SU-DHL-6 (cell line): ENCODE measurements at regions not wholly inside any gene's neighbourhood (a gene's known extent, or its start where the extent isn't known, plus 50 kb on each side); places are given as distances from the start of the nearest gene placed in this dataset.

Source experiments
- H2AFZ ChIP-seq: fragments of 200-600 bp; sonication (generic); 2 replicates; pipeline ENCODE4 v1.6.1; 2014; ENCODE audit warnings: low read depth, mild to moderate bottlenecking, moderate library complexity, mixed read lengths, antibody characterized with exemption, low read length; ENCODE audit not compliant: severe bottlenecking
- H3F3A ChIP-seq: fragments of 200-600 bp; shearing (Covaris generic); 2 replicates; pipeline ENCODE4 v1.6.0; 2016; ENCODE audit warnings: antibody characterized with exemption, mild to moderate bottlenecking; ENCODE audit not compliant: insufficient read depth
- H3K27ac ChIP-seq: fragments of 200-600 bp; sonication (generic); 2 replicates; pipeline ENCODE4 v1.5.1; 2016; ENCODE audit warnings: low read depth, mild to moderate bottlenecking, low read length, moderate library complexity, mixed read lengths
- H3K27me3 ChIP-seq: fragments of 200-600 bp; sonication (generic), shearing (Covaris generic); 2 replicates; pipeline ENCODE4 v1.6.0; 2014; ENCODE audit warnings: mild to moderate bottlenecking, low read length
- H3K36me3 ChIP-seq: fragments of 200-600 bp; sonication (generic); 2 replicates; pipeline ENCODE4 v1.6.1; 2014; ENCODE audit warnings: mild to moderate bottlenecking, low read length, mixed read lengths
- H3K4me2 ChIP-seq: fragments of 300-600, 200-600 bp; shearing (Covaris generic), sonication (generic); 2 replicates; pipeline ENCODE4 v1.6.0; 2014; ENCODE audit warnings: low read length, low read depth, mild to moderate bottlenecking; ENCODE audit not compliant: poor library complexity, severe bottlenecking
- H3K4me3 ChIP-seq: fragments of 200-600 bp; sonication (generic); 2 replicates; pipeline ENCODE4 v1.5.1; 2014; ENCODE audit warnings: antibody characterized with exemption, low read length, mild to moderate bottlenecking, mixed read lengths; ENCODE audit not compliant: insufficient read depth, poor library complexity, severe bottlenecking
- H3K79me2 ChIP-seq: fragments of 200-600 bp; sonication (generic); 2 replicates; pipeline ENCODE4 v1.6.1; 2014; ENCODE audit warnings: mild to moderate bottlenecking, low read length, moderate library complexity; ENCODE audit not compliant: insufficient read depth
- H3K9ac ChIP-seq: fragments of 200-600 bp; sonication (generic); 2 replicates; pipeline ENCODE4 v1.7.0; 2014; ENCODE audit warnings: mild to moderate bottlenecking, low read length
- H3K9me2 ChIP-seq: fragments of 200-600 bp; sonication (generic); replicated peaks from 2 replicates; pipeline ENCODE4 v1.6.1; 2014; ENCODE audit warnings: low read length; ENCODE audit not compliant: insufficient read depth
- H3K9me3 ChIP-seq: fragments of 200-600 bp; sonication (generic); 2 replicates; pipeline ENCODE4 v1.6.1; 2014; ENCODE audit warnings: low read length, mixed read lengths; ENCODE audit not compliant: insufficient read depth
- H4K20me1 ChIP-seq: fragments of 200-600 bp; sonication (generic); 2 replicates; pipeline ENCODE4 v1.6.1; 2014; ENCODE audit warnings: low read depth, mild to moderate bottlenecking, antibody characterized with exemption, low read length, moderate library complexity, mixed read lengths
- EZH2phosphoT487 ChIP-seq: fragments of 200-600 bp; sonication (generic), shearing (Covaris generic); conservative IDR thresholded peaks from 2 replicates; pipeline ENCODE4 v1.6.1; 2018; ENCODE audit warnings: mild to moderate bottlenecking, antibody characterized with exemption, low read length, moderate library complexity, mixed read lengths
- TF ChIP-seq, protein P1 (sequence below): fragments of 200-600 bp; sonication (generic); IDR thresholded peaks from one replicate; pipeline ENCODE4 v1.5.1; 2017; ENCODE audit warnings: antibody characterized with exemption, mild to moderate bottlenecking, low read length, moderate library complexity; ENCODE audit not compliant: insufficient read depth, poor library complexity, severe bottlenecking

DNA sequence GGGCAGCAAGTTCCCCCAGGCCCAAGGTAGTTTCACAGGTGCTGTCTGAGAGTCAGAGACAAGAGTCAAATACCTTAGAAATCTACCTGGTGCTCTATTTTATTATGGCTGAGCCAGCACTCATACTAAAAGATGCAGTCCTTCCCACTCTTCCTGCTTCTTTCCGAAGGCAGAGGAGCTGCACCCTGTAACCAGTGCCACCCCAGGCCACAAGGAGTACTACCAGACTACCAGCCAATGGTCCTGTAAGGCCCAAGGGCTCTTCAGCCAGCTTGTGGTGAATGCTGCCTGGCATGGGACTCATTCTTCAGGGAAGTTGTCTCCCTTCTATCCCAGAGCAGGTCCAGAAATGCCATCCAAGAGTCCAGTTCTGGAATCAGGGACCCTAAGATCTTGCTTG lies 203.8 kb upstream of the DUSP10 start:
- Histone ChIP-seq H3K4me3 (no peak overlapping the region), H3K9me2 (no peaks in the 10 kb centered on the region), H3K9ac (no peak overlapping the region), H4K20me1 (no peaks in the 10 kb centered on the region), H3K4me2 (no peak overlapping the region), H3F3A (no peaks in the 10 kb centered on the region), H3K27me3 (no peaks in the 10 kb centered on the region), H3K79me2 (no peaks in the 10 kb centered on the region), H3K9me3 (no peaks in the 10 kb centered on the region), H3K27ac (no peak overlapping the region), H3K36me3 (no peaks in the 10 kb centered on the region), H2AFZ (no peak overlapping the region)
- TF ChIP-seq EZH2phosphoT487 = no peak
- TF ChIP-seq, protein P1, sequence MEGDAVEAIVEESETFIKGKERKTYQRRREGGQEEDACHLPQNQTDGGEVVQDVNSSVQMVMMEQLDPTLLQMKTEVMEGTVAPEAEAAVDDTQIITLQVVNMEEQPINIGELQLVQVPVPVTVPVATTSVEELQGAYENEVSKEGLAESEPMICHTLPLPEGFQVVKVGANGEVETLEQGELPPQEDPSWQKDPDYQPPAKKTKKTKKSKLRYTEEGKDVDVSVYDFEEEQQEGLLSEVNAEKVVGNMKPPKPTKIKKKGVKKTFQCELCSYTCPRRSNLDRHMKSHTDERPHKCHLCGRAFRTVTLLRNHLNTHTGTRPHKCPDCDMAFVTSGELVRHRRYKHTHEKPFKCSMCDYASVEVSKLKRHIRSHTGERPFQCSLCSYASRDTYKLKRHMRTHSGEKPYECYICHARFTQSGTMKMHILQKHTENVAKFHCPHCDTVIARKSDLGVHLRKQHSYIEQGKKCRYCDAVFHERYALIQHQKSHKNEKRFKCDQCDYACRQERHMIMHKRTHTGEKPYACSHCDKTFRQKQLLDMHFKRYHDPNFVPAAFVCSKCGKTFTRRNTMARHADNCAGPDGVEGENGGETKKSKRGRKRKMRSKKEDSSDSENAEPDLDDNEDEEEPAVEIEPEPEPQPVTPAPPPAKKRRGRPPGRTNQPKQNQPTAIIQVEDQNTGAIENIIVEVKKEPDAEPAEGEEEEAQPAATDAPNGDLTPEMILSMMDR = no peak

DNA sequence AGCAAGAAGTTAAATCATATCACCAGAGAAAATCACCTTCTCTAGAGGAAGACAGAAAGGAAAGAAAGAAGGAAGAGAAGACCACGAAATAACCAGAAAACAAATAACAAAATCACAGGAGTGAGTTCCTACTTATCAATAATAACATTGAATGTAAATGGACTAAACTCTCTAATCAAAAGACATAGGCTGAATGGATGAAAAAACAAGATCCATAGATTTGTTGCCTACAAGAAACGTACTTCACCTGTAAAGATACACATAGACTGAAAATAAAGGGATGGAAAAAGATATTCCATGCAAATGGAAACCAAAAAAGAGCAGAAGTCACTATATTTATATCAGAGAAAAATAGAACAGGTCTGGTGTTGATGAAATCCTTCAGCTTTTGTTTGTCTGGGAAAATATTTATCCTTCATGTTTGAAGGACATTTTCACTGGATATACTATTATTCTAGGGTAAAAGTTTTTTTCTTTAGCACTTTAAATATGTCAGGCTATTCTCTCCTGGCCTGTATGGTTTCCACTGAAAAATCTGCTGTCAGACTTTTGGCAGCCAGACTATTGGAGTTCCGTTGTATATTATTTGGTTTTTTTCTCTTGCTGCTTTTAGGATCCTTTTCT lies 202.5 kb upstream of the DUSP10 start:
- TF ChIP-seq EZH2phosphoT487 = no peak
- TF ChIP-seq, protein P1 = no peak
- Histone ChIP-seq H3K4me2 (no peak overlapping the region), H3K9me2 (no peaks in the 10 kb centered on the region), H3K79me2 (no peaks in the 10 kb centered on the region), H4K20me1 (no peaks in the 10 kb centered on the region), H3K27me3 (no peaks in the 10 kb centered on the region), H3K27ac (no peak overlapping the region), H3K36me3 (no peaks in the 10 kb centered on the region), H3K9ac (no peak overlapping the region), H3F3A (no peaks in the 10 kb centered on the region; the same call in 1 of the 2 replicates), H3K9me3 (no peaks in the 10 kb centered on the region), H3K4me3 (no peak overlapping the region), H2AFZ (no peak overlapping the region)

DNA sequence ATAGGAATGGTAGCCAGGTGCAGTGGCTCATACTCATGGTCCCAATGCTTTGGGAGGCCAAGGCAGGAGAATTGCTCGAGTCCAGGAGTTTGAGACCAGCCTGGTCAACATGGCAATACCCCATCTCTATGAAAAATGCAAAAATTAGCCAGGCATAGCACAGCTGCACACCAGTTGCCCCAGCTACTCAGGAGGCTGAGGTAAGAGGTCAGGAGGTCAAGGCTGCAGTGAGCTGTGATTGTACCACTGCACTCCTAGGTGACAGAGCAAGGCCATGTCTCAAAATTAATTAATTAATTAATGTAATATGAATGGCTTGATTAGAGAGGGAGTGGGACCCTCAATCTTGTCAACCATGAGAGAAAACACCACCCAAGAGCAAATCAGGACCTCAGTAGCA lies 198.7 kb upstream of the DUSP10 start:
- Histone ChIP-seq H3K9me2 (no peaks in the 10 kb centered on the region), H3K27me3 (no peaks in the 10 kb centered on the region), H3K4me3 (no peak overlapping the region), H3K9ac (no peak overlapping the region), H3K4me2 (peak overlapping the region; percentile 50), H3K9me3 (no peaks in the 10 kb centered on the region), H3K79me2 (no peaks in the 10 kb centered on the region), H2AFZ (no peak overlapping the region), H3K36me3 (no peaks in the 10 kb centered on the region), H3F3A (no peaks in the 10 kb centered on the region; the same call in 1 of the 2 replicates), H4K20me1 (no peaks in the 10 kb centered on the region), H3K27ac (peak overlapping the region; percentile 66)
- TF ChIP-seq, protein P1 = no peak
- TF ChIP-seq EZH2phosphoT487 = no peak
